MM.1S (cell line): ENCODE measurements at regions not wholly inside any gene's neighbourhood (a gene's known extent, or its start where the extent isn't known, plus 50 kb on each side); places are given as distances from the start of the nearest gene placed in this dataset.

Experiments
- DNase-seq: peaks from one replicate; pipeline ENCODE4 v3.0.0-alpha.2; 2015
- H2AFZ ChIP-seq: fragments of 300-600 bp; sonication (generic); 2 replicates; pipeline ENCODE4 v1.6.0; 2016; ENCODE audit warnings: antibody characterized with exemption, low read length
- H3F3A ChIP-seq: fragments of 300-600 bp; sonication (generic); 2 replicates; pipeline ENCODE4 v1.6.1; 2016; ENCODE audit warnings: mild to moderate bottlenecking, antibody characterized with exemption, low read length, moderate library complexity, mixed read lengths; ENCODE audit not compliant: insufficient read depth
- H3K27ac ChIP-seq: fragments of 300-600 bp; sonication (generic); 2 replicates; pipeline ENCODE4 v1.5.1; 2016; ENCODE audit warnings: mild to moderate bottlenecking, low read length
- H3K27me3 ChIP-seq: fragments of 300-600 bp; sonication (generic); replicated peaks from 2 replicates; pipeline ENCODE4 v1.6.0; 2016; ENCODE audit warnings: low read length; ENCODE audit not compliant: insufficient read depth
- H3K36me3 ChIP-seq: fragments of 300-600 bp; sonication (generic); replicated peaks from 2 replicates; pipeline ENCODE4 v1.6.1; 2016; ENCODE audit warnings: mild to moderate bottlenecking, low read length, mixed read lengths; ENCODE audit not compliant: insufficient read depth
- H3K4me1 ChIP-seq: fragments of 300-600 bp; sonication (generic); 2 replicates; pipeline ENCODE4 v1.6.1; 2016; ENCODE audit warnings: low read length, mixed read lengths
- H3K4me2 ChIP-seq: fragments of 300-600 bp; sonication (generic); 2 replicates; pipeline ENCODE4 v1.6.0; 2016; ENCODE audit warnings: low read depth, low read length
- H3K4me3 ChIP-seq: fragments of 300-600 bp; sonication (generic); 2 replicates; pipeline ENCODE4 v1.5.1; 2016; ENCODE audit warnings: low read length, mixed read lengths
- H3K79me2 ChIP-seq: fragments of 300-600 bp; sonication (generic); 2 replicates; pipeline ENCODE4 v1.6.1; 2016; ENCODE audit warnings: mixed run types, low read length, mixed read lengths
- H3K9ac ChIP-seq: fragments of 300-600 bp; sonication (generic); 2 replicates; pipeline ENCODE4 v1.6.1; 2016; ENCODE audit warnings: low read length, mixed read lengths
- H3K9me2 ChIP-seq: fragments of 300-600 bp; sonication (generic); replicated peaks from 2 replicates; pipeline ENCODE4 v1.6.1; 2016; ENCODE audit warnings: mild to moderate bottlenecking, low read length, mixed read lengths; ENCODE audit not compliant: insufficient read depth
- H3K9me3 ChIP-seq: fragments of 300-600 bp; sonication (generic); replicated peaks from 2 replicates; pipeline ENCODE4 v1.6.1; 2016; ENCODE audit warnings: mild to moderate bottlenecking, low read length, mixed read lengths; ENCODE audit not compliant: insufficient read depth
- H4K20me1 ChIP-seq: fragments of 300-600 bp; sonication (generic); 2 replicates; pipeline ENCODE4 v1.6.1; 2016; ENCODE audit warnings: mild to moderate bottlenecking, low read length, moderate library complexity, mixed read lengths; ENCODE audit not compliant: insufficient read depth
- CTCF ChIP-seq: fragments of 300-600 bp; sonication (generic); IDR thresholded peaks from 2 replicates; pipeline ENCODE4 v1.5.1; 2016; ENCODE audit warnings: antibody characterized with exemption, low read length, mixed read lengths
- EZH2 ChIP-seq: fragments of 300-600 bp; sonication (generic); optimal IDR thresholded peaks from 2 replicates; pipeline ENCODE3; 2017; ENCODE audit warnings: low read depth, mild to moderate bottlenecking, antibody characterized with exemption, low read length, mixed read lengths
- EZH2phosphoT487 ChIP-seq: fragments of 300-600 bp; sonication (generic); IDR thresholded peaks from 2 replicates; pipeline ENCODE4 v1.6.1; 2018; ENCODE audit warnings: antibody characterized with exemption, low read length

- no peak overlapping the region for H2AFZ ChIP-seq
- H4K20me1 ChIP-seq = no peaks in the 10 kb centered on the region
- H3F3A ChIP-seq = no peaks in the 10 kb centered on the region
- H3K9me3 ChIP-seq = no peaks in the 10 kb centered on the region
- no peak for DNase-seq
- H3K9me2 ChIP-seq = no peaks in the 10 kb centered on the region
- H3K9ac ChIP-seq = no peak overlapping the region
- no peak overlapping the region for H3K4me3 ChIP-seq
- H3K27ac ChIP-seq = no peak overlapping the region
- peaks cover 19% of the 10 kb centered on the region for H3K4me1 ChIP-seq
- peak overlapping the region; percentile 28; the same call in 1 of the 2 replicates for H3K4me2 ChIP-seq
- no peaks in the 10 kb centered on the region for H3K27me3 ChIP-seq
- no peaks in the 10 kb centered on the region for H3K79me2 ChIP-seq
- no peak for TF ChIP-seq CTCF
- TF ChIP-seq EZH2 = no peak
- no peak for TF ChIP-seq EZH2phosphoT487
- no peaks in the 10 kb centered on the region for H3K36me3 ChIP-seq
Observed at GRCh38 chr3:44067431-44067830, 174.3 kb upstream of the TOPAZ1 start.

DNA sequence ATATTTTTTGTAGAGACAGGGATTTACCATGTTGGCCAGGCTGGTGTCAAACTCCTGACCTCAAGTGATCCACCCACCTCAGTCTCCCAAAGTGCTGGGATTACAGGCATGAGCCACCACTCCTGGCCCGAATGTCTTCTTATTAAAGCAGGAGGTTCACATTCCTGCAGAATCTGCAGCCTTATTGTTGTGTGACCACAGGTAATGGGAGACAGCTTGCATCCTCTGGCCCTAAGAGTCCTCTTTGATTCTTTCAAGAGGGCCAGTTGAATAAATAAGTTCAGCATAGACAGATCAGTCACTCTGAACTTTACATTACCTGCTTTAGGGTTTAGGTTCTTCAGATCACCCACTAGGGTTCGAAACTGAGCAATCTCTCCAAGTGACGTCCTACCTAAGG is 172.9 kb upstream of the TOPAZ1 start:
- H3K79me2 ChIP-seq = no peaks in the 10 kb centered on the region
- no peaks in the 10 kb centered on the region for H4K20me1 ChIP-seq
- no peak overlapping the region for H3K9ac ChIP-seq
- TF ChIP-seq CTCF (no peak), EZH2 (no peak), EZH2phosphoT487 (no peak)
- H2AFZ ChIP-seq = no peak overlapping the region
- H3K9me3 ChIP-seq = no peaks in the 10 kb centered on the region
- no peak overlapping the region for H3K4me2 ChIP-seq
- peaks cover 19% of the 10 kb centered on the region for H3K4me1 ChIP-seq
- H3F3A ChIP-seq = no peaks in the 10 kb centered on the region
- DNase-seq = no peak
- H3K4me3 ChIP-seq = no peak overlapping the region
- no peaks in the 10 kb centered on the region for H3K36me3 ChIP-seq
- no peaks in the 10 kb centered on the region for H3K27me3 ChIP-seq
- no peak overlapping the region for H3K27ac ChIP-seq
- no peaks in the 10 kb centered on the region for H3K9me2 ChIP-seq

DNA sequence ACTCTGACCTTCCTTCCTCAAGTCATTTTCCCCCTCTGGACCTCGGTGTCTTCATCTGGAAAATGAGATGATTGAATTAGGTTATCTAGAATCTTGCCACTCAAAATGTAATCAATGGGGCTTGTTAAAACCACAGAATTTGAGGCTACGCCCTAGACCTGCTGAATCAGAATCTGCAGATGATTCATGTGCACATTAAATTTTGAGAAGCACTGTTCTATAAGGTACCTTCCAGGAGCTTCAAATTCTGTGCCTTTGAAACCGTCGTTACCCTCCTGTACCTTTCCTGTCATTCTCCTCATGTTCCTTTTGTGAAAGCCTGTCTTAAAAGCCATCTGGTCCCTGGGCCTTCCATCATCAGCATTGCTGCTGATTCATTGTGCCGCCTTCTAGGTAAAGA is 172.4 kb upstream of the TOPAZ1 start:
- Histone ChIP-seq H3K27me3 (no peaks in the 10 kb centered on the region), H3K36me3 (no peaks in the 10 kb centered on the region), H3K4me1 (peaks cover 19% of the 10 kb centered on the region), H3K4me3 (no peak overlapping the region), H3K9me3 (no peaks in the 10 kb centered on the region), H3K9me2 (no peaks in the 10 kb centered on the region), H3K27ac (no peak overlapping the region), H3K79me2 (no peaks in the 10 kb centered on the region), H2AFZ (no peak overlapping the region), H3K4me2 (no peak overlapping the region), H3K9ac (no peak overlapping the region), H3F3A (no peaks in the 10 kb centered on the region), H4K20me1 (no peaks in the 10 kb centered on the region)
- no peak for DNase-seq
- no peak for TF ChIP-seq EZH2
- no peak for TF ChIP-seq EZH2phosphoT487
- no peak for TF ChIP-seq CTCF
